GM21786 (cell line): ENCODE measurements at regions not wholly inside any gene's neighbourhood (a gene's known extent, or its start where the extent isn't known, plus 50 kb on each side); places are given as distances from the start of the nearest gene placed in this dataset.
"Not testable (repeated sequence)": the region's sequence is repeated elsewhere in the genome, so short reads cannot be mapped to it uniquely, and the experiment has no call there.

Experiments
- ATAC-seq: cut with Tn5 transposase; IDR thresholded peaks from one replicate; pipeline ENCODE4 v1.9.1; 2021; ENCODE audit not compliant: unreplicated experiment

- no peak for ATAC-seq
Observed at GRCh38 chr17:20896153-20896649, 146.6 kb downstream of the USP22 start.

DNA sequence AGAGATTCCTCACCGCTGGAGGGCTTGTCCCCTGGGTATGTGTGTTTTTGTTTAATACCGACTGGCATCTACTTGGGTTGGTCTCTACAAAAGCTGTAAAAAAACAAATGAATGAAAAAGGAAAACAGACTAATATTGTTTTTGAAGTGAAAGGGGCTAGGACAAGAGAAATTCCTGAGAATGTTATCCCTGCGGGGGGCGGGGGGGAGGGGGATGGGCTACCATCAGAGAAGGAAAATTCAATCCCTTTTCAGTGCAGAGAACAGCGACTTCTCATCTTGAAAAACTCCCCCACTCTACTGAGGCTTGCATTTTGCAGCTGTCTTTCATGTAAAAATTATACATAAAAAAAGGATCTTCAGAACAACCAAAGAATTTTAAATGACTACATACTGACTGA, 144.1 kb downstream of the USP22 start:
- ATAC-seq = not testable (repeated sequence)

GRCh38 chr17:20902496-20902895, 140.3 kb downstream of the USP22 start:
- not testable (repeated sequence) for ATAC-seq

DNA sequence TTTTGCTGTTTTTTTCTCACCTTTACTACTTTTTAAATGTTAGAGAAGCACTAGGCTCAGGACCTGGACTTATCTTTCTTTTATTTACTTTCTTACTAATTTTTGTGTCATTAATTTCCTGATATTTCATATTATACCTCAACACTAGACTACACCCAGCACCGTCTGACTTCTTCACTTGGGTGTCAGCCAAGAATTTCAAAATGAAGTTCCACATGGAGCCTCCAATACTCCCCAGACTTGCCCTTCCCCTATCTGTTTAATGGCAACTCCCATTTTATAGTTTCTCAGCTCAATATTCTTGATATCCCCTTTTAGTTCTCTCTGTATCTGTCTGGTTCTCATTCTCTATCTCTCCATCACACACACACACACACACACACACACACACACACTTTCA, 139.3 kb downstream of the USP22 start:
- not testable (repeated sequence) for ATAC-seq

GRCh38 chr17:20908313-20909267, 134.2 kb downstream of the USP22 start:
- ATAC-seq = peak; percentile 95

DNA sequence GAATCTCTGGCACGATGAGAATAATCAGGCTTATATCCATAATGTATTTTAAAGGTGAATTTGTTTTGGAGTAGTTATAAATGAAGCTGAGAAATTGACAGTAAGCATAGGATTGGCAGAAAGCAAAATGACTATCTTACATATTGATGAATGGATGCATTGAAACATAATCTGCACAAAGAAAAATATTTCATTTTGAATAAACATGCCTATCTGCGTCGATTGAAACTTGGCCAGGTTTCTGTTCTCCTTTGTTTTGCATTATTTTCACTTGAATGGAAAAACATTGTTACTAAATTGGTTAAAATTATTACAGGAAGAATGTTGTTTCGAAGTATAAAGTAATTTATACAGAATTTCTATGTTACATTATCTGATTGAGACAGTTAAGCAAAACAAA, 128.2 kb downstream of the USP22 start:
- ATAC-seq = no peak

GRCh38 chr17:20916383-20916782, 126.4 kb downstream of the USP22 start:
- ATAC-seq = no peak

GRCh38 chr17:20917610-20918306, 125.1 kb downstream of the USP22 start:
- ATAC-seq = not testable (repeated sequence)

DNA sequence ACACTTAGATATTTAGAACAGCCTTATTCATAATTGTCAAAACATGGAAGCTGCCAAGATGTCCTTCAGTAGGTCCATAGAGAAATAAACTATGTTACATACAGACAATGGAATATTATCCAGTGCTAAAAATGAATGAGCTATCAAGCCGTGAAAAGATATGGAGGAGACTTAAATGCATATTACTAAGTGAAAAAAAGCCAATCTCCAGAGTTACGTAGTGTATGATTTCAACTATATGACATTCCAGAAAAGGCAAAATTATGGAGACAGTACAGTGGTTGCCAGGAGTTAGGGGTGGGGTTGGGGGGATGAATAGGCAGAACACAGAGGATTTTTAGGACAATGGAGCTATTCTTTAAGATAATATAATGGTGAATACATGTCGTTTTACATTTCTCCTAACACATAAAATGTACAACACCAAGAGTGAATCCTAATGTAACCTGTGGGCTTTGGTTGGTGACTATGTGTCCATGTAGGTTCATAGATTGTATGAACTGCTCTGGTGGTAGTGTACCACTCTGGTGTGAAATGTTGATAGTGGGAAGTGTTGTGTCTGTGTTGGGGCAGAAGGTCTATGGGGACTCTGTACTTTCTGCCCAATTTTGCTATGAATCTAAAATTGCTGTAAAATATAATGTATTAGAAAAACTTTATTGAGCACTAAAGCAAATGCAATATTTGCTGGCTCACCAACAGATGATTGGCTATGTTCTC, 122.6 kb downstream of the USP22 start:
- ATAC-seq = no peak

DNA sequence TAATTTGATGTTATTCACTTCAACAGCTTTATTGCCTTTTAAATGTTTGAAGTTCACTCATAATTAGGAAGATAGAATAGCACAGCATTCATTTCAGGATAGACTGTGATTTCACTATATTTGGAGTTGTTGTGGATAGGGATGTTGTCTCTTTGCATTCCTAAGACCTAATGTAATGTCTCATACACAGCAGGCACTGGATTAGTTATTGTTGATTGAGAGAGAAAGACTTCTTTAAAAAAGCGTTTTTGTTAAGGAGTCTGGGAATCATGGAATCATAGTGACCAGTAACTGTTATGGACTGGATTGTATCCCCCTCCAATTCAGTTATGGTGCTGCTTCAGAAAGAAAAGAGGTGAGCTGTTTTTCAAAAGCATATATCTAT, 122.0 kb downstream of the USP22 start:
- ATAC-seq = no peak

DNA sequence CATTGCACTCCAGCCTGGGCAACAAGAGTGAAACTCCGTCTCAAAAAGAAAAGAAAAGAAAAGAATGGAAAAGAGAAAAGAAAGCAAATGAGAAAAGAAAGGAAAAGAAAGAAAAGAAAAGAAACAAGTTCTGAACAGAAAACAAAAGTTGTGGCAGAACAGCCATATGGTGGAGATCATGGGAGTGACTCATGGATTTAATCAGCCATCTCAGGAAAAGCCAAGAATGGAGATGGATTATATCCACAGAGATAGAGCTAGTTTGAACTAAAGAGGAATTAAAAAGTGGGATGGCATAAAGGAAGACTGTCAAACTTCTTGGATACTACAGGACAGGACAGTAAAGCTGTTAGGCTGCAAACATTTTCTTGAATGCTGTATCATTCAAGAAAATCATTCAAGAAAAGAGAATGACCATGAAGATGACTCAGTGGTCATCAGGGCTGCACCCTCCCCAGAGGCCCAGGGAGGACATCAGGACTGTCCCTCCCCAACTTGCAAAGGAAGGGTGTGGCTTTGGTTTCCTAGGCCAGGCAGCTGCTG, 120.6 kb downstream of the USP22 start:
- ATAC-seq = no peak

GRCh38 chr17:20924306-20924705, 118.5 kb downstream of the USP22 start:
- ATAC-seq = no peak

- ATAC-seq = no peak
Observed at GRCh38 chr17:20925091-20925490, 117.7 kb downstream of the USP22 start.

GRCh38 chr17:20925954-20926353, 116.9 kb downstream of the USP22 start:
- ATAC-seq = no peak

- ATAC-seq = no peak
Observed at GRCh38 chr17:20926532-20926931, 116.3 kb downstream of the USP22 start.

GRCh38 chr17:20927308-20927977, 115.4 kb downstream of the USP22 start:
- no peak for ATAC-seq

GRCh38 chr17:20929334-20929733, 113.5 kb downstream of the USP22 start:
- ATAC-seq = no peak

GRCh38 chr17:20930081-20930760, 112.6 kb downstream of the USP22 start:
- ATAC-seq = no peak

DNA sequence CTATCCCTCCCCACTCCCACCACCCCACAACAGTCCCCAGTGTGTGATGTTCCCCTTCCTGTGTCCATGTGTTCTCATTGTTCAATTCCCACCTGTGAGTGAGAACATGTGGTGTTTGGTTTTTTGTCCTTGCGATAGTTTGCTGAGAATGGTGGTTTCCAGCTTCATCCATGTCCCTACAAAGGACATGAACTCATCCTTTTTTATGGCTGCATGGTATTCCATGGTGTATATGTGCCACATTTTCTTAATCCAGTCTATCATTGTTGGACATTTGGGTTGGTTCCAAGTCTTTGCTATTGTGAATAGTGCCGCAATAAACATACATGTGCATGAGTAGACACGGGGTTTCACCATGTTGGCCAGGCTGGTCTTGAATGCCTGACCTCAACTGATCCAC, 109.8 kb downstream of the USP22 start:
- ATAC-seq = not testable (repeated sequence)

- ATAC-seq = no peak
Observed at GRCh38 chr17:20934288-20934687, 108.5 kb downstream of the USP22 start.
